Nephron progenitor cell (in vitro differentiated cells): ENCODE measurements at regions not wholly inside any gene's neighbourhood (a gene's known extent, or its start where the extent isn't known, plus 50 kb on each side); places are given as distances from the start of the nearest gene placed in this dataset.

Experiments
- DNase-seq: peaks from one replicate; pipeline ENCODE4 v3.0.0; 2021
- H3K27ac Mint-ChIP-seq: 2 replicates; pipeline ENCODE4 v1.8.0; 2021; ENCODE audit warnings: mild to moderate bottlenecking, moderate library complexity, mixed read lengths
- H3K27me3 Mint-ChIP-seq: 2 replicates; pipeline ENCODE4 v1.8.0; 2021; ENCODE audit warnings: mild to moderate bottlenecking, low read depth, mixed read lengths; ENCODE audit not compliant: poor library complexity
- H3K36me3 Mint-ChIP-seq: 2 replicates; pipeline ENCODE4 v1.8.0; 2021; ENCODE audit warnings: low read depth, mixed read lengths
- H3K4me1 Mint-ChIP-seq: 2 replicates; pipeline ENCODE4 v1.8.0; 2021; ENCODE audit warnings: mixed read lengths
- H3K4me3 Mint-ChIP-seq: 2 replicates; pipeline ENCODE4 v1.8.0; 2021; ENCODE audit warnings: mild to moderate bottlenecking, moderate library complexity, mixed read lengths
- H3K9me3 Mint-ChIP-seq: 2 replicates; pipeline ENCODE4 v1.8.0; 2021; ENCODE audit warnings: mild to moderate bottlenecking, moderate library complexity, mixed read lengths
- CTCF ChIP-seq: fragments of 200-600 bp; sonication (generic); IDR thresholded peaks from 2 replicates; pipeline ENCODE4 v1.5.0; 2021; ENCODE audit warnings: antibody characterized with exemption

GRCh38 chr5:155591273-155591672 is 577.7 kb downstream of the KIF4B start:
- no peak overlapping the region for H3K27ac Mint-ChIP-seq
- H3K4me1 Mint-ChIP-seq, result no peaks in the 10 kb centered on the region
- H3K36me3 Mint-ChIP-seq, result no peaks in the 10 kb centered on the region
- H3K9me3 Mint-ChIP-seq, result no peaks in the 10 kb centered on the region
- peaks cover under 1% of the 10 kb centered on the region for H3K27me3 Mint-ChIP-seq
- H3K4me3 Mint-ChIP-seq, result no peak overlapping the region
- no peak for DNase-seq
- TF ChIP-seq CTCF, result no peak

- Mint-ChIP-seq H3K27me3 (peaks cover 8% of the 10 kb centered on the region), H3K4me3 (no peak overlapping the region), H3K4me1 (no peaks in the 10 kb centered on the region), H3K27ac (no peak overlapping the region), H3K36me3 (no peaks in the 10 kb centered on the region), H3K9me3 (no peaks in the 10 kb centered on the region)
- DNase-seq, result no peak
- no peak for TF ChIP-seq CTCF
Observed at GRCh38 chr5:155594270-155594669, 580.7 kb downstream of the KIF4B start.

- Mint-ChIP-seq H3K9me3 (no peaks in the 10 kb centered on the region), H3K36me3 (no peaks in the 10 kb centered on the region), H3K27ac (no peak overlapping the region), H3K4me3 (no peak overlapping the region), H3K4me1 (no peaks in the 10 kb centered on the region), H3K27me3 (peaks cover 8% of the 10 kb centered on the region)
- no peak for TF ChIP-seq CTCF
- no peak for DNase-seq
Observed at GRCh38 chr5:155595791-155596190, 582.2 kb downstream of the KIF4B start.

GRCh38 chr5:155598552-155598951 is 585.0 kb downstream of the KIF4B start:
- no peaks in the 10 kb centered on the region for H3K9me3 Mint-ChIP-seq
- no peaks in the 10 kb centered on the region for H3K36me3 Mint-ChIP-seq
- peaks cover 8% of the 10 kb centered on the region for H3K27me3 Mint-ChIP-seq
- no peak for DNase-seq
- no peak for TF ChIP-seq CTCF
- no peak overlapping the region for H3K4me3 Mint-ChIP-seq
- no peaks in the 10 kb centered on the region for H3K4me1 Mint-ChIP-seq
- H3K27ac Mint-ChIP-seq, result no peak overlapping the region

- TF ChIP-seq CTCF, result no peak
- Mint-ChIP-seq H3K36me3 (no peaks in the 10 kb centered on the region), H3K4me3 (no peak overlapping the region), H3K4me1 (no peaks in the 10 kb centered on the region), H3K27me3 (peaks cover 2% of the 10 kb centered on the region), H3K9me3 (no peaks in the 10 kb centered on the region), H3K27ac (no peak overlapping the region)
- DNase-seq, result no peak
Observed at GRCh38 chr5:155605920-155606319, 592.4 kb downstream of the KIF4B start.

GRCh38 chr5:155616779-155617392 is 603.3 kb downstream of the KIF4B start:
- Mint-ChIP-seq H3K4me3 (no peak overlapping the region), H3K27ac (no peak overlapping the region), H3K36me3 (no peaks in the 10 kb centered on the region), H3K27me3 (peaks cover 12% of the 10 kb centered on the region), H3K9me3 (no peaks in the 10 kb centered on the region), H3K4me1 (peaks cover 10% of the 10 kb centered on the region)
- peak; percentile 81 for TF ChIP-seq CTCF
- peak; percentile 74 for DNase-seq
